IPS-18a (cell line): ENCODE measurements at regions not wholly inside any gene's neighbourhood (a gene's known extent, or its start where the extent isn't known, plus 50 kb on each side); places are given as distances from the start of the nearest gene placed in this dataset.
"Not testable (repeated sequence)": the region's sequence is repeated elsewhere in the genome, so short reads cannot be mapped to it uniquely, and the experiment has no call there.

Experiments
- H3K27ac ChIP-seq: one replicate; pipeline ENCODE4 v1.5.1; 2013; ENCODE audit warnings: low read length
- H3K27me3 ChIP-seq: one replicate; pipeline ENCODE4 v1.6.1; 2013; ENCODE audit warnings: mild to moderate bottlenecking, low read length; ENCODE audit not compliant: control insufficient read depth, insufficient read depth
- H3K36me3 ChIP-seq: one replicate; pipeline ENCODE4 v1.6.1; 2013; ENCODE audit warnings: low read depth, low read length; ENCODE audit not compliant: control insufficient read depth
- H3K4me1 ChIP-seq: one replicate; pipeline ENCODE4 v1.6.1; 2013; ENCODE audit warnings: low read depth, low read length; ENCODE audit not compliant: control insufficient read depth
- H3K4me3 ChIP-seq: one replicate; pipeline ENCODE4 v1.5.1; 2013; ENCODE audit warnings: low read length
- H3K9ac ChIP-seq: one replicate; pipeline ENCODE4 v1.6.1; 2013; ENCODE audit warnings: mild to moderate bottlenecking, low read length, moderate library complexity
- H3K9me3 ChIP-seq: one replicate; pipeline ENCODE4 v1.6.1; 2013; ENCODE audit warnings: low read depth, low read length; ENCODE audit not compliant: control insufficient read depth

DNA sequence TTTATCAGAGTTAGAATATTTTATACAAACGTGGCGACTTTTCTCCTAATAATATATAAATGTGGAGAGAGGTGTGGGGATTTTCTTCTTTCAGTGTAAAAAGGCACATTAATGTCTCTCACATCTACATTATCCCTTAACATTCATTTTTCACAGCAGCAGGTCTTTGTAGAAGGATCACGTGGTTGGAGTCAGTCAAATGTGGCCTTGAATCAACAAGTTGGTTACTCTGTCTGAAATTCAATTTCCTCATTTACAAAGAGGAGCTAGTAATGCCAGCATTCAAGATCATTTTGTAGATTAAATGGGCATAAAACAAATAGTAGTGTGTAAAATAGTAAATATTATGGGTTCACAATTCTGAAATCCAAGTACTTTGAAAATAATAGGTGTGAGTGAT lies 183.1 kb upstream of the SEMA3E start:
- H3K27ac ChIP-seq, result no peak overlapping the region
- no peaks in the 10 kb centered on the region for H3K36me3 ChIP-seq
- no peaks in the 10 kb centered on the region for H3K9me3 ChIP-seq
- no peak overlapping the region for H3K4me3 ChIP-seq
- H3K4me1 ChIP-seq, result peaks cover 34% of the 10 kb centered on the region
- no peak overlapping the region for H3K9ac ChIP-seq
- H3K27me3 ChIP-seq, result no peaks in the 10 kb centered on the region

DNA sequence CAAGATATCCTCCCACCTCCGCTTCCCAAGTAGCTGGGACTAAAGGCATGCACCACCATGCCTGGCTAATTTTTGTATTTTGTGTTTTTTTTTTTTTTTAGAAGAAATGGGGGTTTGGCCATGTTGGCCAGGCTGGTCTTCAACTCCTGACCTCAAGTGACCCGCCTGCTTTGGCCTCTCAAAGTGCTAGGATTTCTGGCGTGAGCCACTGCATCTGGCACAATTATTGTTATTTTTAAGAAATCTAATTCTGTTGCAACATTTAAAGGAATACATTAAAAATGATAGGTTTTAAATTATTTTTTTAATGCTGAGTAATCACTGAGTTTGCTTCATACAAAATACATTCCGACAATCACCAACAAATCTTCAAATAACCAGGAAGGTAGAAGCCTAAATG lies 178.1 kb upstream of the SEMA3E start:
- Histone ChIP-seq H3K4me1 (peaks cover 7% of the 10 kb centered on the region), H3K9ac (no peak overlapping the region), H3K4me3 (no peak overlapping the region), H3K27me3 (no peaks in the 10 kb centered on the region), H3K36me3 (no peaks in the 10 kb centered on the region), H3K27ac (no peak overlapping the region), H3K9me3 (no peaks in the 10 kb centered on the region)

DNA sequence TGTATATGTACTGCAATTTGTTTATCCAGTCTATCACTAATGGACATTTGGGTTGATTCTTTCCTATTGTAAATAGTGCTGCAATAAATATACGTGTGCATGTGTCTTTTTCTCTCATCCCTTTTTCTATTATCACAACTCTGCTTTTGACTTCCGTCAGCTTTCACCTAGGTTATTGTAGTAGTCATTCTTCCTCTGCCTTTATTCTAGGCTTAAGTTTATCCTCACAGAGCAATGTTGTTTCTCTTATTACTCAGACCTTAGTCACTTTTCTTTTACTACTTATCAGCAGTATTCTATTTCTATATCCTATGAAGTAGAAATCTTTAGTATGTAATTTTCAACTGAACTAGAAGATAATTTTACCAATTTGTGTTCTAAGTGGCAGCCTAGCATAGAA lies 175.3 kb upstream of the SEMA3E start:
- Histone ChIP-seq H3K9ac (no peak overlapping the region), H3K27ac (no peak overlapping the region), H3K27me3 (no peaks in the 10 kb centered on the region), H3K36me3 (no peaks in the 10 kb centered on the region), H3K9me3 (no peaks in the 10 kb centered on the region), H3K4me1 (no peaks in the 10 kb centered on the region), H3K4me3 (no peak overlapping the region)

DNA sequence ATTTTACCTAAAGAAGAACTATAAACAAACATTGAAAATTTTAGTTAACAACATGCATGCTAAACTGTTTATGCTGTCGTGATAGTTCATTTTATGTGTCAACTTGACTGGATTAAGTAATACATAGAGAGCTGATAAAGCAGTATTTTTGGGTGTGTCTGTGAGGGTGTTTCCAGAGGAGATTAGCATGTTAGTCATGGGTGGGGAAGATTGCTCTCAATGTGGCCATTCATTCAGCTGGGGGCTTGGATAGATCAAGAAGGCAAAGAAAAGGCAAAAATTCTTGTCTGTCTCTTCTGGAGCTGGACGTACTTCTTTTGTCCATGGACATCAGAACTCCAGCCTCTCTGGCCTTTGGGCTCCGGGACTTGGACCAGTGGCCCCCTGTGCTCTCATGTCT lies 172.9 kb upstream of the SEMA3E start:
- no peak overlapping the region for H3K9ac ChIP-seq
- H3K4me1 ChIP-seq, result no peaks in the 10 kb centered on the region
- H3K36me3 ChIP-seq, result no peaks in the 10 kb centered on the region
- H3K27ac ChIP-seq, result no peak overlapping the region
- H3K4me3 ChIP-seq, result no peak overlapping the region
- H3K27me3 ChIP-seq, result no peaks in the 10 kb centered on the region
- H3K9me3 ChIP-seq, result no peaks in the 10 kb centered on the region

DNA sequence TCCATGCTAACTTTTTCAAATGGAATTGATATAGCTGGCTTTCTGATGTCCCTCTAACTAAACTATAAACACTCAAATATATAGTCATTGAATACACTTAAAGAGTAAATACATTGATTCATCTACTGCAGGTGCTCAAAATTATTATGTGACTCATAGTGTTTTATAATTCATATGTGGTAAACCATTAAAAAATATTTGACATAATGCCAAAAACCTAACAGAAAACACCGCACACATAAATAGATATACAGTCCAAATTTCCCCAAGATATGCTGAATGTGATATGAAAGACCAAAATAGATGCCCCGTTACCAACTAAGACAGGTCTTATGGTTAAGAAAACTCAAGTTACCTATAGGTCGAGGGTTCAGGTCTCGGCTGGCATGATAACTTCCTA lies 171.7 kb upstream of the SEMA3E start:
- Histone ChIP-seq H3K27ac (no peak overlapping the region), H3K27me3 (no peaks in the 10 kb centered on the region), H3K9me3 (no peaks in the 10 kb centered on the region), H3K36me3 (no peaks in the 10 kb centered on the region), H3K4me1 (no peaks in the 10 kb centered on the region), H3K9ac (no peak overlapping the region), H3K4me3 (no peak overlapping the region)

DNA sequence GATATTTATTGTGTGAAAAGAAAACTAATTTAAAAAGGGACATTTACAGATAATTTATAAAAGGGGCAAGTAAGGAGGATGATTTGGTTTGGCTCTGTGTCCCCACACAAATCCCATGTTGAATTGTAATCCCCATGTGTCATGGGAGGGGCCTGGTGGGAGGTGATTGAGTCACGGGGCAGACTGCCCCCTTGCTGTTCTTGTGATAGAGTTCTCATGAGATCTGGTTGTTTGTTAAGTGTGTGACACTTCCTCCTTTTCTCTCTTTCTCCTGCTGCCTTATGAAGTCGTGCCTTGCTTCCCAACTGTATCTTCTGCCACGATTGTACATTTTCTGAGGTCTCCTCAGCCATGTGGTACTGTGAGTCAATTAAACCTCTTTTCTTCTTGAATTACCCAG lies 171.0 kb upstream of the SEMA3E start:
- Histone ChIP-seq H3K27me3 (no peaks in the 10 kb centered on the region), H3K4me3 (no peak overlapping the region), H3K27ac (no peak overlapping the region), H3K36me3 (no peaks in the 10 kb centered on the region), H3K9me3 (no peaks in the 10 kb centered on the region), H3K4me1 (no peaks in the 10 kb centered on the region), H3K9ac (no peak overlapping the region)

DNA sequence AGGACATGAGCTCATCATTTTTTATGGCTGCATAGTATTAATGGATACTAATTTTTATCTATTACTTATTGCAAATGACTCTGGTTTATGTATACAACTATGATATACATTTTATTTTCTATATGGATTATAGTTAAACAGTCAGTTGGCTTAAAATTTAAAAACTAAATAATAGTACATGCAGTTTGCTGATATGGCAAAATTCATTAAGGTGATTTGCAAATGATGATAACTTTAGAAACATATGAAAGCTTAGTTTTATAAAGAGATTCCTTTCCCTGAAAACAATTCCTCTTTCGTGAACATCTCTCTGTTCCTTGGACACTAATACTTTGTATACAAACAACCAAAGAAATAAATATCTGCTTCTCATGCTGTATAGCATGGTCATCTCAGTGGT lies 165.5 kb upstream of the SEMA3E start:
- no peak overlapping the region for H3K9ac ChIP-seq
- no peak overlapping the region for H3K27ac ChIP-seq
- H3K36me3 ChIP-seq, result no peaks in the 10 kb centered on the region
- H3K4me1 ChIP-seq, result no peaks in the 10 kb centered on the region
- H3K27me3 ChIP-seq, result no peaks in the 10 kb centered on the region
- no peak overlapping the region for H3K4me3 ChIP-seq
- H3K9me3 ChIP-seq, result no peaks in the 10 kb centered on the region

DNA sequence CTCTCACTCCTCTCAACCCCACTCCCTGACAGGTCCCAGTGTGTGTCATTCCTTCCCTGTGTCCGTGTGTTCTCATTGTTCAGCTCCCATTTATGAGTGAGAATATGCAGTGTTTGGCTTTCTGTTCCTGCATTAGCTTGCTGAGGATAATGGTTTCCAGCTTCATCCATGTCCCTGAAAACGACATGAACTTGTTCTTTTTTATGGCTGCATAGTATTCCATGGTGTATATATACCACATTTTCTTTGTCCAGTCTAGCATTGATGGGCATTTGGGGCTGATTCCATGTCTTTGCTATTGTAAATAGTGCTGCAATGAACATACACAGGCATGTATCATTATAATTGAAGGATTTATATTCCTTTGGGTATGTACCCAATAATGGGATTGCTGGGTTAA lies 163.6 kb upstream of the SEMA3E start:
- H3K4me1 ChIP-seq, H3K27me3 ChIP-seq, H3K9ac ChIP-seq, H3K9me3 ChIP-seq, H3K36me3 ChIP-seq, H3K4me3 ChIP-seq, H3K27ac ChIP-seq: not testable (repeated sequence)

DNA sequence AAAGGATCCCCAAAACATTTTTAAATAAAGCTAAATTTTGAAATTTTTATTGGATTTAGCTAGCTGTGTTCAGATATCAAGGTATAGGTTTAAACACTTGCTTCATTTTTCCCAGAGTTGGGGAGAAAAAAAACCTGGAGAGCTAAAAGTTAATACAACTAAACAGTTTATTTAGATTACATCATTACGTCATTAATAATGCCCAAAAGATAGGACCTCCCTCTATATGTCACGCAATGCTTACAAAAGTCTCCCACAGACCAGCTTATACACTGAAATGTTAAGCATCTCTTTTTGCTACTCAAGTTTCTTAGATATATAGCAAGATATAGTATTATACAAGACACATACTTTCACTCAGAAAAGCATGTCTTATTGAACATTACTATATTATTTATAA lies 160.0 kb upstream of the SEMA3E start:
- H3K4me1 ChIP-seq, result no peaks in the 10 kb centered on the region
- H3K9me3 ChIP-seq, result no peaks in the 10 kb centered on the region
- H3K36me3 ChIP-seq, result no peaks in the 10 kb centered on the region
- no peak overlapping the region for H3K4me3 ChIP-seq
- no peak overlapping the region for H3K27ac ChIP-seq
- H3K9ac ChIP-seq, result no peak overlapping the region
- no peaks in the 10 kb centered on the region for H3K27me3 ChIP-seq

DNA sequence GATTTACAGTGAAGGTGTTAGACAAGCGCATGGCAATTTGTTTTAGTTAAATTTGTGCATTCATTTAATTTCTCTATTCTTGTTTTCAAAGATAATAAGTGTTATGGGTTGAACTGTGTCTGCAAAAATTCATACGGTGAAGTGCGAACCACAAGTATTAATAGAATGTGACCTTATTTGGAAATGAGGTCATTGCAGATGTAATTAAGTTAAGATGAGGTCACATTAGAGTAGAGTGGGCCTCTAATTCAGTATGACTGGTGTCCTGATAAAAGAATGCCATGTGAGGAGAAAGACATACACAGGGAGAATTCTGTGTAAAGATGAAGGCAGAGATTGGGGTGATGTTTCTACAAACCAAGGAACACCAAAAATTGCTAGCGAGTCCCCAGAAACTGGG lies 158.8 kb upstream of the SEMA3E start:
- H3K27me3 ChIP-seq, result no peaks in the 10 kb centered on the region
- no peak overlapping the region for H3K4me3 ChIP-seq
- no peak overlapping the region for H3K9ac ChIP-seq
- H3K4me1 ChIP-seq, result no peaks in the 10 kb centered on the region
- no peak overlapping the region for H3K27ac ChIP-seq
- H3K36me3 ChIP-seq, result no peaks in the 10 kb centered on the region
- no peaks in the 10 kb centered on the region for H3K9me3 ChIP-seq

DNA sequence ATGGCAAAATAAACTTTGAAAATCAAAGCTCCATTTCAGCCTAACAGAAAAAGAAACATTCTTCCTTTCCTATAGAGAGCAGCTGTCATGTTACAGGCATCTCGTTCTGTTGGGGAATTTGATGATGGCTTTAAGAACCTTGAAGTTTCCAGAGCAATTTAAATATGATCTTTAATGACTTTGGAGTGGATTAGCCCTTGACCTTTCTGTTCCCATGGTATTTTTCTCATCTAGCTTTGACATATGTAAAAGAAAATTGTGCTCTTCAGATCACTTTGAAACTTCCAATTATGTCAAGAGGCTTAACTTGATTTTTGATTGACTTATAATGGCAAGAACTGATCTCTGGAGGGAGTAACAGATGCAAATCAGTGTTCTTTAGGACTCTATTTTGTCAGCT lies 157.6 kb upstream of the SEMA3E start:
- Histone ChIP-seq H3K27me3 (no peaks in the 10 kb centered on the region), H3K9ac (no peak overlapping the region), H3K9me3 (no peaks in the 10 kb centered on the region), H3K4me1 (no peaks in the 10 kb centered on the region), H3K27ac (no peak overlapping the region), H3K4me3 (no peak overlapping the region), H3K36me3 (no peaks in the 10 kb centered on the region)

DNA sequence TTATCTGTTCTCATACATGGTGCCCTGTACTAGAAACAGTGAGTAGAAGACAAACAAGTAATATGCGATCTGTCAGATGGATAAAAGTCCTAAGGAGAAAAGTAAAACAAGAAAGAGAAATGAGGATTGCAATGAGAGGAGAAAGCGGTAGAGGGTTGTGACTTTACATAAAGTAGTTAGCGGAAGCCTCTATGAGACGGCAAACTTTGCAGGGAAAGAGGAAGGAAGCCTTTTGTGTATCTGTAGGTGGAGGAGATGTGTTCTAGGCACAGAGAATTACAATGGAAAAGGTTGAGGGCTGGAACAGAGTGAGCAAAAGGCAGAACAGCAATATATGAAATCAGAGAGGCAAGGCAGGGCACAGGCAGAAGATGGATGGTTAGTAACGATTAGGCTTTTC lies 150.4 kb upstream of the SEMA3E start:
- Histone ChIP-seq H3K9me3 (no peaks in the 10 kb centered on the region), H3K9ac (no peak overlapping the region), H3K4me3 (no peak overlapping the region), H3K27ac (no peak overlapping the region), H3K36me3 (no peaks in the 10 kb centered on the region), H3K27me3 (no peaks in the 10 kb centered on the region), H3K4me1 (no peaks in the 10 kb centered on the region)

DNA sequence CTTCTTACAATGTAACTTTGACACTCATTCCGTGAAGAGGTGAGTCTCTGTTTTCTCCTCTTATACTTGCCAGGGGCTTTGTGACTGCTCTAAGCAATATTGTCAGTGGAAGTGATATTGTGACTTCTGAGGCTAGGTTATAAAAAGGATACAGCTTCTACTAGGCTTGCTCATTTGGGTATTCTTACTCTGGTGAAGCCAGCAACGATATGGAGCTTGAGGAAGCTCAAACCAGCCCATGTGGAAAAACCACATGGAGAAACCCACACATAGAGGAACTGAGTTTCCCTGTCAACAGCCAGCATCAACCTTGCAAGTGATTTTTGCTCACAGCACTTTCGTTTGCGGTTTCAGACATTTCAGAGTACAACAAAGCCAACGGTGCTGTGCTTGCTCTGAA lies 149.6 kb upstream of the SEMA3E start:
- Histone ChIP-seq H3K27ac (no peak overlapping the region), H3K9me3 (no peaks in the 10 kb centered on the region), H3K4me3 (no peak overlapping the region), H3K4me1 (no peaks in the 10 kb centered on the region), H3K27me3 (no peaks in the 10 kb centered on the region), H3K9ac (no peak overlapping the region), H3K36me3 (no peaks in the 10 kb centered on the region)
